ENCODE measurements at regions not wholly inside any gene's neighbourhood (a gene's known extent, or its start where the extent isn't known, plus 50 kb on each side); places are given as distances from the start of the nearest gene placed in this dataset.

- TF ChIP-seq CTCF (IDR thresholded peaks at IDR 0.05; ENCODE audit: borderline replicate concordance, insufficient read depth, low read depth, low read length), result no peak
- no peak overlapping the region for H3K4me3 ChIP-seq (ENCODE audit: low read depth, low read length)
Observed at GRCh38 chr2:144063602-144064001, 456.3 kb downstream of the ZEB2 start.

GRCh38 chr2:144054911-144055310 is 465.0 kb downstream of the ZEB2 start:
- TF ChIP-seq CTCF (IDR thresholded peaks at IDR 0.05; ENCODE audit: borderline replicate concordance, insufficient read depth, low read depth, low read length), result no peak
- H3K4me3 ChIP-seq (ENCODE audit: low read depth, low read length), result no peak overlapping the region

GRCh38 chr2:144052083-144052482 is 467.8 kb downstream of the ZEB2 start:
- H3K4me3 ChIP-seq (ENCODE audit: low read depth, low read length), result no peak overlapping the region
- TF ChIP-seq CTCF (IDR thresholded peaks at IDR 0.05; ENCODE audit: borderline replicate concordance, insufficient read depth, low read depth, low read length), result no peak

GRCh38 chr2:144049137-144049536 is 470.8 kb downstream of the ZEB2 start:
- TF ChIP-seq CTCF (IDR thresholded peaks at IDR 0.05; ENCODE audit: borderline replicate concordance, insufficient read depth, low read depth, low read length), result no peak
- no peak overlapping the region for H3K4me3 ChIP-seq (ENCODE audit: low read depth, low read length)

- H3K4me3 ChIP-seq (ENCODE audit: low read depth, low read length), result no peak overlapping the region
- no peak for TF ChIP-seq CTCF (IDR thresholded peaks at IDR 0.05; ENCODE audit: borderline replicate concordance, insufficient read depth, low read depth, low read length)
Observed at GRCh38 chr2:144048631-144049060, 471.3 kb downstream of the ZEB2 start.

GRCh38 chr2:144042751-144043150 is 477.2 kb downstream of the ZEB2 start:
- no peak for TF ChIP-seq CTCF (IDR thresholded peaks at IDR 0.05; ENCODE audit: borderline replicate concordance, insufficient read depth, low read depth, low read length)

GRCh38 chr2:144041612-144042011 is 478.3 kb downstream of the ZEB2 start:
- no peak overlapping the region for H3K4me3 ChIP-seq (ENCODE audit: low read depth, low read length)
- no peak for TF ChIP-seq CTCF (IDR thresholded peaks at IDR 0.05; ENCODE audit: borderline replicate concordance, insufficient read depth, low read depth, low read length)

More at GRCh38 chr2:144042751-144043150, 477.2 kb downstream of the ZEB2 start:
- H3K4me3 ChIP-seq (ENCODE audit: low read depth, low read length), result no peak overlapping the region
